Large intestine (tissue), 3 donors: ENCODE measurements at regions not wholly inside any gene's neighbourhood (a gene's known extent, or its start where the extent isn't known, plus 50 kb on each side); places are given as distances from the start of the nearest gene placed in this dataset.

Experiments used
- DNase-seq, 2 donors: peaks; one replicate each; pipeline versions ENCODE4 v3.0.0 to v3.0.0-alpha.2; 2013
- H3K27ac ChIP-seq: one replicate; pipeline ENCODE4 v1.5.1; 2013; ENCODE audit warnings: low read length
- H3K27me3 ChIP-seq: 2 replicates; pipeline ENCODE4 v1.6.1; 2013; ENCODE audit warnings: low read length; ENCODE audit not compliant: control insufficient read depth, insufficient read depth
- H3K36me3 ChIP-seq: 2 replicates; pipeline ENCODE4 v1.6.1; 2013; ENCODE audit warnings: low read length; ENCODE audit not compliant: control insufficient read depth, insufficient read depth
- H3K4me1 ChIP-seq: one replicate; pipeline ENCODE4 v1.6.1; 2013; ENCODE audit warnings: low read length; ENCODE audit not compliant: control insufficient read depth, insufficient read depth
- H3K4me3 ChIP-seq: one replicate; pipeline ENCODE4 v1.5.1; 2013; ENCODE audit warnings: low read length
- H3K9me3 ChIP-seq: one replicate; pipeline ENCODE4 v1.6.1; 2013; ENCODE audit warnings: mild to moderate bottlenecking, low read depth, low read length, moderate library complexity; ENCODE audit not compliant: control insufficient read depth
- WGBS: methylation state at CpG from one replicate; pipeline ENCODE4 v1.1.5; 2013; ENCODE audit warnings: low lambda C conversion rate; ENCODE audit not compliant: insufficient coverage; 5-methylcytosine and 5-hydroxymethylcytosine counted together

- Histone ChIP-seq H3K9me3 (no peaks in the 10 kb centered on the region), H3K4me1 (no peaks in the 10 kb centered on the region), H3K27me3 (no peaks in the 10 kb centered on the region), H3K27ac (no peak overlapping the region), H3K36me3 (no peaks in the 10 kb centered on the region), H3K4me3 (no peak overlapping the region)
- no peak for DNase-seq
- no CpG with 5 or more reads among the region's 1 CpG for WGBS
Observed at GRCh38 chr11:80010536-80010935, 569.7 kb upstream of the TENM4 start.

GRCh38 chr11:80009081-80009480, 568.3 kb upstream of the TENM4 start:
- DNase-seq = no peak
- Histone ChIP-seq H3K27me3 (no peaks in the 10 kb centered on the region), H3K27ac (no peak overlapping the region), H3K9me3 (no peaks in the 10 kb centered on the region), H3K4me1 (no peaks in the 10 kb centered on the region), H3K36me3 (no peaks in the 10 kb centered on the region), H3K4me3 (no peak overlapping the region)
- no CpG with 5 or more reads among the region's 3 CpGs for WGBS

GRCh38 chr11:80007616-80008015, 566.8 kb upstream of the TENM4 start:
- Histone ChIP-seq H3K9me3 (no peaks in the 10 kb centered on the region), H3K36me3 (no peaks in the 10 kb centered on the region), H3K27me3 (no peaks in the 10 kb centered on the region), H3K27ac (no peak overlapping the region), H3K4me1 (no peaks in the 10 kb centered on the region), H3K4me3 (no peak overlapping the region)
- WGBS = 86% methylated on average over 1 of the region's 6 CpGs
- no peak for DNase-seq

GRCh38 chr11:79990141-79990540, 549.3 kb upstream of the TENM4 start:
- Histone ChIP-seq H3K27ac (no peak overlapping the region), H3K36me3 (no peaks in the 10 kb centered on the region), H3K4me1 (no peaks in the 10 kb centered on the region), H3K4me3 (no peak overlapping the region), H3K9me3 (no peaks in the 10 kb centered on the region), H3K27me3 (no peaks in the 10 kb centered on the region)
- 83% methylated on average over 2 of the region's 3 CpGs for WGBS
- DNase-seq = no peak

GRCh38 chr11:79982185-79982584, 541.4 kb upstream of the TENM4 start:
- H3K27ac ChIP-seq = no peak overlapping the region
- WGBS = 89% methylated on average over 4 of the region's 4 CpGs
- H3K9me3 ChIP-seq = no peaks in the 10 kb centered on the region
- no peaks in the 10 kb centered on the region for H3K36me3 ChIP-seq
- no peak overlapping the region for H3K4me3 ChIP-seq
- no peak for DNase-seq
- no peaks in the 10 kb centered on the region for H3K4me1 ChIP-seq
- H3K27me3 ChIP-seq = no peaks in the 10 kb centered on the region

GRCh38 chr11:79980916-79981315, 540.1 kb upstream of the TENM4 start:
- no peaks in the 10 kb centered on the region for H3K27me3 ChIP-seq
- no peaks in the 10 kb centered on the region for H3K9me3 ChIP-seq
- no peak overlapping the region for H3K4me3 ChIP-seq
- no peaks in the 10 kb centered on the region for H3K36me3 ChIP-seq
- H3K4me1 ChIP-seq = no peaks in the 10 kb centered on the region
- no peak for DNase-seq
- H3K27ac ChIP-seq = no peak overlapping the region

GRCh38 chr11:79973721-79974617, 533.1 kb upstream of the TENM4 start:
- Histone ChIP-seq H3K27ac (no peak overlapping the region), H3K4me3 (no peak overlapping the region), H3K4me1 (no peaks in the 10 kb centered on the region), H3K9me3 (no peaks in the 10 kb centered on the region), H3K36me3 (no peaks in the 10 kb centered on the region), H3K27me3 (no peaks in the 10 kb centered on the region)
- 83% methylated on average over 1 of the region's 7 CpGs for WGBS
- peak in 1 of 2 donors; percentile 20 for DNase-seq

DNA sequence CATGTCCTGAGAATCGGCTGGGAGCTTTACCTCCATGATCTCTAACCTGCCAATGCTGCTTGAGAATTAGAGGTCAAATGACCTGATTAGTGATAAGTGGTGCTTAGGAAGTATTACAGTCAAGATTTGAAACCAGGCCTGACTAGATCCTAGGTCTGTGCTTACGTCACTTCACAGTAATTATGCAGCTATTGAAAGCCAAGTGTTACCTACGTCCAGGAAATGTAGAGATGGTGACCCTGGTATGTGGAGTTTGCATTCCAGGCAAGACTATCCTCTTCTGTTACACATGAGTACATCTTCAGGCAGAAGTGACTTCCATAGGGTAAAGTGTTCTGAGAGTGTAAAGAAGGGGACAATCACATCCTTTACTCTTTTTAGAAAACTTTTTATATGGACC, 530.4 kb upstream of the TENM4 start:
- H3K27ac ChIP-seq = no peak overlapping the region
- H3K36me3 ChIP-seq = no peaks in the 10 kb centered on the region
- H3K27me3 ChIP-seq = peaks cover 2% of the 10 kb centered on the region
- H3K4me1 ChIP-seq = no peaks in the 10 kb centered on the region
- H3K4me3 ChIP-seq = no peak overlapping the region
- DNase-seq = no peak
- H3K9me3 ChIP-seq = no peaks in the 10 kb centered on the region
- WGBS = 75% methylated on average over 1 of the region's 3 CpGs

DNA sequence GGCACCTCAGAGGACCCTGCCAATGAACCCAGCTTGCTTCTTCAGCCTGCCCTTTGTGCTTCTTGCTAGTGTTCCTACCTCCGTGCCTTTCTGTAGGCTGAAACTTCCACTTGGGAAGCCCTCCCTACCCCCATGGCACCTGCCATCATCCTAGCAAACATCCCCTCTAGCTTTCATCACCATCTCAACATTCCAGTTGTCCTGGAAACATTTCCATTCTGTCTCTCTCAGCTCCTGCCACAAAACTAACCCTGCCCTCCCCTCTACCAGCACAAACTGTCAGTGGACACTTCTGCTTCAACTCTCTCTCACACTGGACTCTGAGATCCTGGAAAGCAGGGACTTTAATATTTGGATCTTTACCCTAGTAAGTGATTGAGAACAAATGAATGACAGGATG, 525.8 kb upstream of the TENM4 start:
- H3K27me3 ChIP-seq = peaks cover 2% of the 10 kb centered on the region

DNA sequence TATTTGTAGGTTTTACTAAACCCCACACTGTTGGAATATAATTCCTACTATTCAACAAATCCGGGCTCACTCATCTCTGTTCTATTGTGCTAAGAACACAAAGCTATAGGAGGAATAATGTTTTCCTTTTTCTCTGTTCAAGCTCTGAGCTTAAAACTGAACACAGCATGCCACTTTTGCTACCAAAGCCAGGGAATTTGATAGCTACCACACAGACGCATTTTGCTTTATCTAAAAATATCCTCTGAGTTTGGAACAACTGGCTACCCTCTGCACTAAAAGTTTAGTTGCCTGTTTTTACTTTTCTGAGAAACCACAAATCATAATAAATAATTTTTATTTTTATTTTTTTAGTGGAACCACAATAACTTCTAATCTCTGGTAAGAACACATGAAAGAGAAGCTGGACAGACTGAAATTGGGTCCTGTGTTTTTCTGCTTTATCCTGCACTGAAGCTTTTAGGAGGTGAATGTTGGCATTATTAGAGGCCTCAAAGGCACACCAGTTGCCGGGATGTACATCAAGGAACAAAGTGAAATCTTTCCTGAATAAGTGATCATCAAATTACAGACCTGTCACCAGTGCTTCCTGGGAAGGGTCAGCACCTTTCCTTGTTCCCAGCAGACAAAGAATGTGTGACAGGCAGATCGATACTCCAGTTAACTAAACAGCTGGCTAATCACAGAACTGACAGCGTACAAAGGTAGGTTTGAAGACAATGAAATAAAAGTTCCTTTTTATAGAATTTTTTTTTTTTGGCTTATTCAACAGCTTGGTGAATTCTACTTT, 523.2 kb upstream of the TENM4 start:
- DNase-seq = no peak
- Histone ChIP-seq H3K4me3 (no peak overlapping the region), H3K27ac (no peak overlapping the region), H3K36me3 (no peaks in the 10 kb centered on the region), H3K4me1 (no peaks in the 10 kb centered on the region), H3K9me3 (peaks cover 5% of the 10 kb centered on the region), H3K27me3 (peaks cover 2% of the 10 kb centered on the region)
- 60% methylated on average over 1 of the region's 5 CpGs for WGBS

More for the DNA sequence above, 525.8 kb upstream of the TENM4 start:
- Histone ChIP-seq H3K4me3 (no peak overlapping the region), H3K4me1 (no peaks in the 10 kb centered on the region), H3K27ac (no peak overlapping the region), H3K9me3 (no peaks in the 10 kb centered on the region), H3K36me3 (no peaks in the 10 kb centered on the region)
- DNase-seq = no peak
- 80% methylated on average over 1 of the region's 1 CpG for WGBS
